Brain microvascular endothelial cell (primary cell): ENCODE measurements at regions not wholly inside any gene's neighbourhood (a gene's known extent, or its start where the extent isn't known, plus 50 kb on each side); places are given as distances from the start of the nearest gene placed in this dataset.

Source experiments
- DNase-seq: peaks from one replicate; pipeline ENCODE4 v3.0.0-alpha.2; 2020
- H3K27ac ChIP-seq: fragments of 250-450 bp; sonication (Bioruptor Pico); 2 replicates; pipeline ENCODE4 v1.5.1; 2020; ENCODE audit warnings: mild to moderate bottlenecking, moderate library complexity
- H3K27me3 ChIP-seq: fragments of 250-450 bp; sonication (Bioruptor Pico); replicated peaks from 2 replicates; pipeline ENCODE4 v1.5.1; 2020; ENCODE audit warnings: mild to moderate bottlenecking
- H3K36me3 ChIP-seq: fragments of 250-450 bp; sonication (Bioruptor Pico); replicated peaks from 2 replicates; pipeline ENCODE4 v1.5.1; 2020; ENCODE audit warnings: mild to moderate bottlenecking
- H3K4me3 ChIP-seq: 2 replicates; pipeline ENCODE4 v1.5.1; 2011; ENCODE audit warnings: low read depth, mild to moderate bottlenecking, control low read depth, low read length, moderate library complexity
- CTCF ChIP-seq: IDR thresholded peaks from 2 replicates; pipeline ENCODE4 v1.5.1; 2011; ENCODE audit warnings: low read depth, mild to moderate bottlenecking, moderate library complexity, low read length, control low read depth, inconsistent platforms; ENCODE audit errors: missing control alignments
- in situ Hi-C: cut with HindIII; loops from 2 replicates; pipeline ENCODE4 v1.10.0; 2017; ENCODE audit warnings: low sequenced_read_pairs, low pct_ligation_motif_present

GRCh38 chr4:18880871-18881270 is 859.3 kb upstream of the LCORL start:
- Histone ChIP-seq H3K36me3 (no peaks in the 10 kb centered on the region), H3K27me3 (no peaks in the 10 kb centered on the region), H3K27ac (no peak overlapping the region), H3K4me3 (no peak overlapping the region)
- no peak for TF ChIP-seq CTCF
- in situ Hi-C loops = no loop called here
- DNase-seq = no peak

- no peaks in the 10 kb centered on the region for H3K27me3 ChIP-seq
- H3K36me3 ChIP-seq = no peaks in the 10 kb centered on the region
- no peak for TF ChIP-seq CTCF
- in situ Hi-C loops = no loop called here
- no peak overlapping the region for H3K27ac ChIP-seq
- no peak for DNase-seq
- H3K4me3 ChIP-seq = no peak overlapping the region
Observed at GRCh38 chr4:18878561-18878960, 857.0 kb upstream of the LCORL start.

GRCh38 chr4:18869166-18869565 is 847.6 kb upstream of the LCORL start:
- TF ChIP-seq CTCF = no peak
- Histone ChIP-seq H3K27me3 (no peaks in the 10 kb centered on the region), H3K27ac (no peak overlapping the region), H3K36me3 (no peaks in the 10 kb centered on the region), H3K4me3 (no peak overlapping the region)
- in situ Hi-C loops = no loop called here
- no peak for DNase-seq

GRCh38 chr4:18860836-18861530 is 839.4 kb upstream of the LCORL start:
- no peaks in the 10 kb centered on the region for H3K27me3 ChIP-seq
- DNase-seq = no peak
- TF ChIP-seq CTCF = no peak
- H3K4me3 ChIP-seq = no peak overlapping the region
- H3K36me3 ChIP-seq = no peaks in the 10 kb centered on the region
- no peak overlapping the region for H3K27ac ChIP-seq
- in situ Hi-C loops = no loop called here

GRCh38 chr4:18859468-18859867 is 837.9 kb upstream of the LCORL start:
- Histone ChIP-seq H3K27ac (no peak overlapping the region), H3K4me3 (no peak overlapping the region), H3K36me3 (no peaks in the 10 kb centered on the region), H3K27me3 (no peaks in the 10 kb centered on the region)
- no peak for DNase-seq
- in situ Hi-C loops = no loop called here
- TF ChIP-seq CTCF = no peak
